ENCODE measurements at regions not wholly inside any gene's neighbourhood (a gene's known extent, or its start where the extent isn't known, plus 50 kb on each side); places are given as distances from the start of the nearest gene placed in this dataset.

DNA sequence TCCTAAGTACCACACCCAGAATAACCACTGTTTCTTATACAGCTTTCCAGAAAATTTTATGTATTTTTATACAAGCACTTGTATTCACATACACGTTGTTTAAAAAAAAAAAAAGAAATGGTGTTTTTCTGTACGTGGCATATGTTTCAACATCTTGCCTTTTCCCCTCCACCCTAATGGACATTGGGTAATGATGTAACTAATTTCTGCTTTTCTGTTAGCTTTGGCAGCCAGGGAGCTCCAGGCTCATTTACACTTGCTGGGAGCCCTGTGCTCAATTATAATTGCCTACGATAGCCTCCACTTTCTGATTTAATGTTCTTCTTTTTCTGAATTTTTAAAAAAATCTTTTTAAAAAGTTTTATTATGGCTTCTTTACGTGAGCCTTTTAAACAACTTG lies 352.4 kb downstream of the UTRN start:
- TF ChIP-seq, protein P1, sequence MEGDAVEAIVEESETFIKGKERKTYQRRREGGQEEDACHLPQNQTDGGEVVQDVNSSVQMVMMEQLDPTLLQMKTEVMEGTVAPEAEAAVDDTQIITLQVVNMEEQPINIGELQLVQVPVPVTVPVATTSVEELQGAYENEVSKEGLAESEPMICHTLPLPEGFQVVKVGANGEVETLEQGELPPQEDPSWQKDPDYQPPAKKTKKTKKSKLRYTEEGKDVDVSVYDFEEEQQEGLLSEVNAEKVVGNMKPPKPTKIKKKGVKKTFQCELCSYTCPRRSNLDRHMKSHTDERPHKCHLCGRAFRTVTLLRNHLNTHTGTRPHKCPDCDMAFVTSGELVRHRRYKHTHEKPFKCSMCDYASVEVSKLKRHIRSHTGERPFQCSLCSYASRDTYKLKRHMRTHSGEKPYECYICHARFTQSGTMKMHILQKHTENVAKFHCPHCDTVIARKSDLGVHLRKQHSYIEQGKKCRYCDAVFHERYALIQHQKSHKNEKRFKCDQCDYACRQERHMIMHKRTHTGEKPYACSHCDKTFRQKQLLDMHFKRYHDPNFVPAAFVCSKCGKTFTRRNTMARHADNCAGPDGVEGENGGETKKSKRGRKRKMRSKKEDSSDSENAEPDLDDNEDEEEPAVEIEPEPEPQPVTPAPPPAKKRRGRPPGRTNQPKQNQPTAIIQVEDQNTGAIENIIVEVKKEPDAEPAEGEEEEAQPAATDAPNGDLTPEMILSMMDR (conservative IDR thresholded peaks at IDR 0.05; ENCODE audit: low read depth, low read length): no peak
- no peak for TF ChIP-seq EZH2 (IDR thresholded peaks at IDR 0.05; ENCODE audit: borderline replicate concordance, low read depth, low read length, poor library complexity, severe bottlenecking)
